Right lobe of liver (tissue), 4 donors: ENCODE measurements at regions not wholly inside any gene's neighbourhood (a gene's known extent, or its start where the extent isn't known, plus 50 kb on each side); places are given as distances from the start of the nearest gene placed in this dataset.
"Not testable (repeated sequence)": the region's sequence is repeated elsewhere in the genome, so short reads cannot be mapped to it uniquely, and the experiment has no call there.

Source experiments
- CTCF ChIP-seq, 4 donors: fragments of 200-600 bp in 3 of 4; fragments of 450-650 bp in 1 of 4; IDR thresholded peaks; one replicate each; pipeline versions ENCODE4 v1.5.1 to v1.8.0; 2016 to 2022; ENCODE audit warnings: antibody characterized with exemption in 4 of 4, mild to moderate bottlenecking in 2 of 4
- POLR2A ChIP-seq: fragments of 450-650 bp; IDR thresholded peaks from one replicate; pipeline ENCODE4 v1.6.1; 2017; ENCODE audit warnings: antibody characterized with exemption, mild to moderate bottlenecking
- donor health status: DM: no; HTN: no; CAD: no.
- donor health status: DM: no; HTN: no; CAD: no.
- donor health status: DM: no; HTN: yes; CAD: no.

- peak in 3 of 4 donors; percentile 53 to 74 (median 67) for TF ChIP-seq CTCF (IDR thresholded peaks at IDR 0.05)
- TF ChIP-seq POLR2A: not testable (repeated sequence)
Measured at GRCh38 chr12:8390001-8390777, 65.6 kb upstream of the CLEC6A start.
